GM12878 (cell line): ENCODE measurements at regions not wholly inside any gene's neighbourhood (a gene's known extent, or its start where the extent isn't known, plus 50 kb on each side); places are given as distances from the start of the nearest gene placed in this dataset.

Source experiments
- CEBPB ChIP-seq, 2 experiments: fragments of 150-350 bp in 1 of 2; IDR thresholded peaks; 2 replicates each; pipeline ENCODE4 v1.6.1; 2012 to 2014; ENCODE audit warnings: low read depth in 2 of 2, low read length in 2 of 2, borderline replicate concordance in 1 of 2, inconsistent platforms in 1 of 2
- POLR2A ChIP-seq: IDR thresholded peaks from 2 replicates; pipeline ENCODE4 v1.6.1; 2011; ENCODE audit warnings: low read depth, mild to moderate bottlenecking, low read length
- TBL1XR1 ChIP-seq: IDR thresholded peaks from 2 replicates; pipeline ENCODE4 v1.6.1; 2012; ENCODE audit warnings: low read depth, low read length, improper control_type of control experiment

DNA sequence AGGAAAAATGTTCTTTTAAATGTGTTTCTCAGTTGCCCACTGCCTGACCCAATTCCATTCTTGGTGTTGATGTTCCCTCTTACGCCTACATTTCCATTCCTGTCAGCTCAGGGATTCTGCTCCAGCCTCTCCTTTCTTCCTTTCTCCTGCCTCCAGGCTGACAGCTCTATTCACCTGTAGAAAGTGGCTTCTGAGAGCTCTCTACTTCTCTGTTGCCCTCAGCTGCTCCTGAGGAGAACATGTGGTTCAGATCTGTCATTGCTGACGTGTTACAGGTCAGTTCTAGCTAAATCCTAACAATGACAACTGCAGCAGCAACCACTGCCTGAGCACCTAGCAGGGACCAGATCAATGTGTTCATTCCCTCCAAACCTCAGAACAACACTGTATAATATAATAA is 144.9 kb upstream of the PLAAT1 start:
- no peak for TF ChIP-seq POLR2A
- TF ChIP-seq TBL1XR1: no peak
- no peak for TF ChIP-seq CEBPB (IDR thresholded peaks at IDR 0.05; ENCODE audit: borderline replicate concordance in 1 of 2, low read depth in 2 of 2, low read length in 2 of 2)
